GM12878 (cell line): ENCODE measurements at regions not wholly inside any gene's neighbourhood (a gene's known extent, or its start where the extent isn't known, plus 50 kb on each side); places are given as distances from the start of the nearest gene placed in this dataset.
A peak's percentile ranks its signal among the peaks of the same experiment; 100 is the strongest.

Experiments used
- ATF3 ChIP-seq: IDR thresholded peaks from 2 replicates; pipeline ENCODE4 v1.6.1; 2011; ENCODE audit warnings: low read depth, mild to moderate bottlenecking, low read length, moderate library complexity, borderline replicate concordance; ENCODE audit errors: extremely low read depth
- BHLHE40 ChIP-seq, 2 experiments: fragments of 450-650 bp in 1 of 2; IDR thresholded peaks; 2 replicates each; pipeline ENCODE4 v1.6.1; 2011 to 2017; ENCODE audit warnings: low read depth in 2 of 2, borderline replicate concordance in 1 of 2, improper control_type of control experiment in 1 of 2, low read length in 1 of 2, mild to moderate bottlenecking in 1 of 2
- BMI1 ChIP-seq: fragments of 450-650 bp; IDR thresholded peaks from 2 replicates; pipeline ENCODE4 v1.6.1; 2016; ENCODE audit warnings: mild to moderate bottlenecking, moderate library complexity, borderline replicate concordance
- BRCA1 ChIP-seq: IDR thresholded peaks from 2 replicates; pipeline ENCODE4 v1.6.1; 2011; ENCODE audit warnings: low read depth, low read length, improper control_type of control experiment
- CBX5 ChIP-seq: sonication (generic); IDR thresholded peaks from 2 replicates; pipeline ENCODE4 v1.6.1; 2016; ENCODE audit warnings: low read depth, moderate library complexity, mild to moderate bottlenecking, inconsistent platforms
- EP300 ChIP-seq, 2 experiments: fragments of 150-350 bp in 1 of 2; IDR thresholded peaks; 2 replicates each; pipeline ENCODE4 v1.6.1; 2011 to 2012; ENCODE audit warnings: low read depth in 2 of 2, low read length in 2 of 2, borderline replicate concordance in 1 of 2, improper control_type of control experiment in 1 of 2, inconsistent platforms in 1 of 2; ENCODE audit not compliant: control insufficient read depth in 1 of 2
- ESRRA ChIP-seq: IDR thresholded peaks from 2 replicates; pipeline ENCODE4 v1.6.1; 2012; ENCODE audit warnings: mild to moderate bottlenecking, low read length, improper control_type of control experiment
- FOS ChIP-seq: IDR thresholded peaks from 3 replicates; pipeline ENCODE4 v1.6.1; 2011; ENCODE audit warnings: borderline replicate concordance; ENCODE audit not compliant: insufficient read length; ENCODE audit errors: extremely low read depth
- IKZF2 ChIP-seq, 2 experiments: fragments of 450-650 bp; IDR thresholded peaks; 2 replicates each; pipeline ENCODE4 v1.6.1; 2017; ENCODE audit warnings: mild to moderate bottlenecking in 2 of 2, moderate library complexity in 2 of 2
- MTA2 ChIP-seq: fragments of 450-650 bp; IDR thresholded peaks from 2 replicates; pipeline ENCODE4 v1.6.1; 2016; ENCODE audit warnings: low read depth, mild to moderate bottlenecking, moderate library complexity
- NFIC ChIP-seq: IDR thresholded peaks from 2 replicates; pipeline ENCODE4 v1.6.1; 2012; ENCODE audit warnings: low read depth, mild to moderate bottlenecking, inconsistent platforms, low read length, moderate library complexity
- NR2C1 ChIP-seq: fragments of 450-650 bp; IDR thresholded peaks from 2 replicates; pipeline ENCODE4 v1.6.1; 2017; ENCODE audit warnings: antibody characterized with exemption, mild to moderate bottlenecking, moderate library complexity
- NR2F1 ChIP-seq: fragments of 450-650 bp; conservative IDR thresholded peaks from 2 replicates; pipeline ENCODE4 v1.6.1; 2017; ENCODE audit warnings: mild to moderate bottlenecking
- PAX5 ChIP-seq: IDR thresholded peaks from 2 replicates; pipeline ENCODE4 v1.6.1; 2011; ENCODE audit warnings: low read depth, low read length, borderline replicate concordance
- POLR2AphosphoS5 ChIP-seq: IDR thresholded peaks from 2 replicates; pipeline ENCODE4 v1.6.1; 2011; ENCODE audit warnings: mild to moderate bottlenecking, low read length, inconsistent platforms
- RAD51 ChIP-seq: fragments of 450-650 bp; IDR thresholded peaks from 2 replicates; pipeline ENCODE4 v1.6.1; 2016; ENCODE audit warnings: moderate library complexity, mild to moderate bottlenecking, inconsistent platforms
- RCOR1 ChIP-seq: conservative IDR thresholded peaks from 2 replicates; pipeline ENCODE4 v1.6.1; 2012; ENCODE audit warnings: low read depth, low read length, improper control_type of control experiment
- SIN3A ChIP-seq: IDR thresholded peaks from 2 replicates; pipeline ENCODE4 v1.6.1; 2012; ENCODE audit warnings: low read depth, low read length, improper control_type of control experiment
- SMAD1 ChIP-seq: fragments of 450-650 bp; IDR thresholded peaks from 2 replicates; pipeline ENCODE4 v1.6.1; 2018; ENCODE audit warnings: mild to moderate bottlenecking, low read depth; ENCODE audit not compliant: partially characterized antibody
- SP1 ChIP-seq: IDR thresholded peaks from one replicate; pipeline ENCODE4 v1.6.1; 2011; ENCODE audit warnings: low read depth, low read length
- TCF3 ChIP-seq: IDR thresholded peaks from 2 replicates; pipeline ENCODE4 v1.6.1; 2012; ENCODE audit warnings: low read depth, mild to moderate bottlenecking, low read length, borderline replicate concordance; ENCODE audit not compliant: insufficient read depth
- ZNF217 ChIP-seq: fragments of 450-650 bp; IDR thresholded peaks from 2 replicates; pipeline ENCODE4 v1.6.1; 2017; ENCODE audit warnings: antibody characterized with exemption, mild to moderate bottlenecking
- ZNF384 ChIP-seq: IDR thresholded peaks from 2 replicates; pipeline ENCODE4 v1.6.1; 2012; ENCODE audit warnings: low read depth, mild to moderate bottlenecking, low read length, improper control_type of control experiment, borderline replicate concordance
- ZNF592 ChIP-seq: fragments of 450-650 bp; IDR thresholded peaks from 2 replicates; pipeline ENCODE4 v1.6.1; 2017; ENCODE audit warnings: mild to moderate bottlenecking, moderate library complexity

GRCh38 chr5:163190784-163191183, 246.6 kb upstream of the CCNG1 start (continued):
- TF ChIP-seq SMAD1 (no peak), RAD51 (no peak), IKZF2 (IDR thresholded peaks at IDR 0.05) (no peak), FOS (no peak), NR2F1 (peak; percentile 91), ZNF384 (peak; percentile 28; the same call in 1 of the 2 replicates), BMI1 (0 out of 2 replicates have a peak, but pooled peaks have one; percentile 28), ATF3 (no peak), ESRRA (peak; percentile 88; the same call in 1 of the 2 replicates), CBX5 (no peak), TCF3 (no peak), MTA2 (peak; percentile 66; the same call in 1 of the 2 replicates), EP300 (IDR thresholded peaks at IDR 0.05; ENCODE audit: borderline replicate concordance in 1 of 2, control insufficient read depth in 1 of 2, low read depth in 2 of 2, low read length in 2 of 2) (peak in 1 of 2 experiments; percentile 18; a peak in 1 of 4 replicates), BHLHE40 (IDR thresholded peaks at IDR 0.05; ENCODE audit: borderline replicate concordance in 1 of 2, low read depth in 2 of 2, low read length in 1 of 2) (no peak), ZNF217 (peak; percentile 42; the same call in 1 of the 2 replicates), RCOR1 (no peak), BRCA1 (no peak), ZNF592 (no peak), POLR2AphosphoS5 (no peak), NR2C1 (0 out of 2 replicates have a peak, but pooled peaks have one; percentile 22), SIN3A (no peak), SP1 (no peak), PAX5 (no peak), NFIC (no peak)
